ENCODE measurements at regions not wholly inside any gene's neighbourhood (a gene's known extent, or its start where the extent isn't known, plus 50 kb on each side); places are given as distances from the start of the nearest gene placed in this dataset.
"Not testable (repeated sequence)": the region's sequence is repeated elsewhere in the genome, so short reads cannot be mapped to it uniquely, and the experiment has no call there.

DNA sequence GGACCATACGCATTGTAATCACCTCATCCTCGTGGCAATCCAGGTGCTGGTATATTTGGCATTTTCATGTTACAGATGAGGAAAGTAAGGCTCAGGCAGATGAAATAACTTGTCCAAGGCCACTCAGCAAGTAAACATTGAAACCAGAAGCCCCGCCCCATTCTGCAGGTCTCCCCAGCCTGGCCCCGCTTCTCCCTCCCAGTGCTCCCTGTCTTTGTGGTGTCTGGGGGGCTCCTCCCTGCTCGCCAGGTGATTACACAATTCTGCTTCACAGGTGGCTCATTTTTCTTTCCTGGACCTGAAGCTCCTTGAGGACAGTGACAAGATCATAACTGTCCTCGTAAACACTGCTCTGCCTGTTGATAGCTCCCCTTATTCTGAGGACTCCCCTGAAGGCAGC is 531.5 kb upstream of the B3GAT1 start:
- no peak for DNase-seq

DNA sequence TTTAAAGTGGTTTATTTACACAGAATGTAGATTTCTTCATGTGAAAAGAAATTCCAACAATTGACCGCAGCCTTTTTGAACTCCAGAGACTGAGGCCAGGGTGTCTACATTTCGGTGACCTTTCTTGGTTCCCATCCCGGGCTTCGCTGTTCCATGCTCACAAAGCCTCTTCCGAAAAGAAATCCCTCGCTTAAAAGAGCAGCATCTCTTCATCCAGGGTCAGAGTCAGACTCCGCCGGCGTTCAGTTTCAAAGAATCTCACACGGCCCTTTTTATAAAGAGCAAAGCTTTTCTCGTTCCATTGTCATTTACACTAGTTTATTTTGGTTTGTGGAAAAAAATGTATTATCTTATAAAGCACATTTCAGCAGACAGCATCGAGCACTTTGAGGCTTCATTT is 530.6 kb upstream of the B3GAT1 start:
- no peak for DNase-seq

- not testable (repeated sequence) for DNase-seq
Measured at GRCh38 chr11:134941936-134942600, 530.0 kb upstream of the B3GAT1 start.

DNA sequence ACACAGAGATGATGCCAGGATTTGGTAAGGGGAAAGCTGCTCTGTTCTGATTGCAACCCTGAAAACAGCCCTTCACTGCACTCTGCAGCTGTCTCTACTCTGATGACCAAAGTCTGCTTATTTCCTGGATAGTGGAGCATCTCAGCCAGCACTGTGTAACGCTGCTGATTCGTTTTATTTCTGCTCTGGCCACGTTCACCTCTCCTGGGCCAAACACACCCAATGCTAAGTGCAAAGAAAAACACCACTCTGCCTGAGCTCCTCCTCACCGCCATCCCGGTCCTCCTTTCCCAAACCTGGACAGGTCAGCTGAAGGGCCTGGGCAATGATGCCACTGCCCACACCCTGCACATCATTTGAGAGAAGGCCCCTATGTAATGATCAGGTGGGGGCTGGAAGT is 529.3 kb upstream of the B3GAT1 start:
- no peak for DNase-seq

DNA sequence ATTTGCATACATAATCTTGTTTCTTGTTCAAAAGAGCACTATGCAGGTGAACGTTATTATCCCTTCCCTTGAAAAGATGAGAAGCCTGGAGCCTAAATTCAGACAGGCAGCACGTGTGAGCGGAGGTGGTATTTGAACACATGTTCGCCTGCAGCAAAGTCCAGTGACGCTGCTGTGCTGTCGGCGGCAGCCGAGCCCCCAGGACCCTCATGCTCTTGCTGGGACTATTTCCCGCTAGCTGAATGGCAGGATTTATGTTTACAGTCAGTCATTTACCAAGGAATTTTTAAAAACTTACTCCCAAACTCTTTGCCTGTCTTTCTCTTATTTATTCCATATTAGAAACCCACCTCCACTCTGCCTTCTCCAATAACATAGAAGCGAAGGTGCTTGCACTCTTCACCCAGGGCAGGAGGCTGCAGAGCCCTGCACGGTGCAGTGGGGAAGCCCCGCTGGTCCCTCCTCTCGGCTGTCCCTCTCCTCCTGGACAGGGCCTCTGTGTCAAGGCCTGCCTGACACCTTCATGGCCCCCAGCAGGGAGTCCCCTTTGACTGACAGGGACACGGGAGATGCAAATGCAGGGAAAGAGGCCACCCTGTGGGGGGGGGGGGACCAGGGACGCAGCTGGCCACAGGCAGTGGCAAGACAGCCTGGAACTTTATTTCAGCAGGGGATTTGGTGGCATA is 528.5 kb upstream of the B3GAT1 start:
- DNase-seq = no peak

DNA sequence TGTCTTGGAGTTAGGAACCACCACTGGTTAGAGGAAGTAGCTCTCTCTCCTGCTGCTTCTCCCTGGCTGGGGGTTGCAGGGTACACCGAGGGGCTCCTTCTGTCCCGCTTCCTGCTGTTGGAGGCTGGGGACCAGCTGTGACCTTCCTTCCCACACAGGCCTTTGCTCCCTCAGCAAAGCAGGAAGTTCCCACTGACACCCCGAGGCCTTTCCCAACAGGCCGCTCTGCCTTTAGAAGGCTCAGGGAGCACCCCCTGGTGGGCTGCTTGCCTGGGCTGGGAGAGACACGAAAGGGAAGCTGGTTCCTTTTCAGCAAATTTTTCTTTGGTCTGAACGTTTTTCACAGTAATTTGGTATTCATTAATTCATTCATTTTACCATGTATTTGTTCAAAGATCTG is 527.9 kb upstream of the B3GAT1 start:
- DNase-seq = peak in 3 of 4 experiments; percentile 9 to 25 (median 20)

DNA sequence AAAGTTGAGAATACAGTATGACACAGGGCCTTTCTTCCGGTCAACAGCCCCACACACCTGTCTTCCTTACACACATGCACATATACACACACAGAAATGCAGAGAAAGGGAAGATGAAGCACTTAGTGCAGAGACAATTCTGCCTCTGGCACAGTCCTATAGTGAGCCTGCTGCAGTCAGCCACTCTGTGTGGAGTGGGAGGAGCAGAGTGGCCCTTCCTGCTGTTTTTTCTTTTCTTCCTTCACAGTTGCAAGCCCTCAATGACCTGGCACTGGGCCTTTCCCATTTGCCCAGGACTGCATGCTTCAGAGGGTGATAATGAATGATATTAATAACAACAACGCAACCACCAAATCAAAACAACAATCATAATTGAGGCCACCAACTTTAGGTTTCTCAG is 527.0 kb upstream of the B3GAT1 start:
- no peak for DNase-seq

- no peak for DNase-seq
Measured at GRCh38 chr11:134938212-134938611, 526.2 kb upstream of the B3GAT1 start.

DNA sequence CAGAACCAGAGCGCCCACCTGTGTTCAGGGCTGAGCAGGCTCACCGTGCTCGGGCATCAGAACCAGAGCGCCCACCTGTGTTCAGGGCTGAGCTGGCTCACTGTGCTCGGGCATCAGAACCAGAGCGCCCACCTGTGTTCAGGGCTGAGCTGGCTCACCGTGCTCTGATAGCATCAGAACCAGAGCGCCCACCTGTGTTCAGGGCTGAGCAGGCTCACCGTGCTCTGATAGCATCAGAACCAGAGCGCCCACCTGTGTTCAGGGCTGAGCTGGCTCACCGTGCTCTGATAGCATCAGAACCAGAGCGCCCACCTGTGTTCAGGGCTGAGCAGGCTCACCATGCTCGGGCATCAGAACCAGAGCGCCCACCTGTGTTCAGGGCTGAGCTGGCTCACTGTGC is 525.2 kb upstream of the B3GAT1 start:
- not testable (repeated sequence) for DNase-seq

- DNase-seq = no peak
Measured at GRCh38 chr11:134932761-134933160, 520.7 kb upstream of the B3GAT1 start.

DNA sequence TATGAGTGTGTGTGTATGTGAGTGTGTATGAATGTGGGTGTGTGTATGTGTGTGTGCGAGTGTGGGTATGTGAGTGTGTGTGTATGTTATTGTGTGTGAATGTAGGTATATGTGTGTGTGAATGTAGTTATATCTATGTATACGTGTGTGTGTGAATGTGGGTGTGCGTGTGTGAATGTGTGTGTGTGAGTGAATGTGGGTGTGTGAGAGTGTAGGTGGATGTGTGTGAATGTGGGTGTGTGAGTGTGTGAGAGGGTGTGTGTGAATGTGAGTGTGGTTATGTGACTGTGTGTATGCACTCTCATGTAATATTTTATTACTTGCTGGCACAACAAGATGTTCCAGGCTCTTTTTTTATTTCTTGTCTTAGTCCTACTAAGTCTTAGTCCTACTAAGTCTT is 513.4 kb upstream of the B3GAT1 start:
- no peak for DNase-seq

DNA sequence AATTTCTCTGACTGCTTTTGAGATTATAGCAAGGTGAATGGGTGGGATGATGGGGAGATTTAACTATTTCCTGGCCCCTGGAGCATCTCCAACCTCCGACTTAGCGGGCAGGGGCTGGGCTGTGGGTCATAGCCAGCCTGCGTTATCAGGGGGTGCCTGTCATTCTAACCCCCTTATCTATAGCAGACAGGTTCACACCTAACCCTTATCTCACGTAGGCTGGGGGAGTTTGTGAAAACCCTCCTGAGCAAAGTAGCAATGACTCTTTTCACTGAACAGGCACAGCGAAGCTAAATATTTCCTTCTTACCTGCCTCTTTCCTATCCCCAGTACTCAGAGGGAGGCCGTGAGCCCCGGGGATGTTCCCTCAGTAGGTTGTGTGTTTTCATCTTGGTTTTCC is 511.4 kb upstream of the B3GAT1 start:
- DNase-seq = no peak

GRCh38 chr11:134921938-134922337 is 509.9 kb upstream of the B3GAT1 start:
- no peak for DNase-seq

DNA sequence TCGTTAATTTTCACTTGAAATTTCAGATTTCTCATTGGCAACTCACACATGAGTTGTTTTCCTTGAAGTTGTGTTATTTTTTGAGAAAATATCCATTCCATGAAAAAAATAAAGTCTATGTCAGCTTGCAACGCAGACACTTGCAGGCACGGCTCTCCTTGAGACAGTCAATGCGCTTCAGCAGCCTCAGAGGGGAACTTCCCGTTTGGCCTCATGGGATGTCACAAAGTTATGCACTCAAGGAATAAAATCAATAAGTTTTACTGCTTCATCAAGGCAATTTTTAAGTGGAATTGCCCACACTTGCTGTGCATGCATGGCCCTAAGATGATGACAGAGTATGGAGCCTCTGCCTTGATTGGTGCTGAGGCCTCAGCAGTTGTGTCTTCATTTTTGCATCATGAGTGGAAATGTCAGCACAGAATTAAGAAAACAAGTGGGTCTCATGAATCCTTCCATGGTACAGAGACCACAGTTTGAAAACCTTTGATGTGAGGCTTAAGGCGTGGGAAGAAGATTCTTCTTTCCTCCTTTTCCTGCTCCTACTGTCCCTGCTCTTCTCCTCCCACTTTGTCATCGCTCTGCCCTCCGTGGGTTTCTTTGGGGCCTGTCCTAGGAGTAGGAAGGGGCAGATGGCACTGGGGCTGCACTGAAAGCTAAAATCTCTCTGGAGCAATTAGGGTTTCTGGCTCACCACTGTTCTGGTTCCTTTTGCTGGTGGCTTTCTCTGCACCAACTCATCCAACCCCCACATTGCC is 509.0 kb upstream of the B3GAT1 start:
- DNase-seq = no peak

- no peak for DNase-seq
Measured at GRCh38 chr11:134916421-134917213, 504.6 kb upstream of the B3GAT1 start.

- DNase-seq = no peak
Measured at GRCh38 chr11:134915881-134916280, 503.8 kb upstream of the B3GAT1 start.

DNA sequence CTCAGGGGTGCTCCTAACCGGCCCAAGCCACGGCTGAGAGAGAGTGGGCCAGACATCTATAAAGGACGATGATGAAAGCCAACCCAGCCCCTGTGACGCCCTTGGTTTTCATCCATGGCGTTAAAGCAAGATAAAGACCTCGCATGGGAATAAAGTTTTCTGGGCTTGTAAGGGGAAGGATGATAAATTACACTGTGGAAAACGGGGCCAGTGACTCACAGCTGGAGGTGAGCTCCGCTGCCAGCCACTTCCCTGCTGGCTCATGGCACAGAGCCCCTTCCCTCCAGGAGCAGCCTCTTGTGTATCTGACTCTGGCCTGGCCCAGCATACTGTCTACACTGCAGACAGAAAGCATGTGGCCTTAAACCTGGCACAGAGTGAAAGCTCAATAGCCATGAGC is 503.2 kb upstream of the B3GAT1 start:
- no peak for DNase-seq

DNA sequence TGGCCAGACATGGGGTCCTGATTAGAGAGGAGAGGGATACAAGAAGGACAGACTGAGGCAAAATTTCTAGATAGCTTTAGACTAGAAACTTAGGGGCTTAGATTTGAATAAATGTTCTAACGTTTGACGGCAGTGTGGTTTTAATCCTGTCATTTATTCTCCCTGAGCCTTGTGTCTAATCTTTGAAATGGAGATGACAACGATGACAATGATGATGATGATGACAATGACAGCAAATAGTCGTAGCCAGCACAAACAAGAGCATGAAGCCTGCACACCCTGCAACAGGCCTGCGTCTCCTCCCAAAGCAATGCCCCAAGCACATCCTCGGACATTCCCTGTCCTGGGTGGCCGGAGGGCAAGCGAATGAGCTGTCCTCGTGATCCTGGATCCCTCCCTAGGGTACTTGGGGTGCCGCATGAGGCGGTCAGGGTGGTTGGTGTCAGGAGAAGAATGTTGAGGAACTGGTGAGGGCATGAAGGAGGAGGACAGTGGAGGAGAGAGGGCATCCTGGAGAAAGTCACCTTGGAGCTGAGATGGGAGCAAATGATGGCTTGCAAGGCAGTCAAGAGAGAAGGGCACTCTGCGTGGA is 502.1 kb upstream of the B3GAT1 start:
- DNase-seq = no peak

- no peak for DNase-seq
Measured at GRCh38 chr11:134913391-134913790, 501.3 kb upstream of the B3GAT1 start.

DNA sequence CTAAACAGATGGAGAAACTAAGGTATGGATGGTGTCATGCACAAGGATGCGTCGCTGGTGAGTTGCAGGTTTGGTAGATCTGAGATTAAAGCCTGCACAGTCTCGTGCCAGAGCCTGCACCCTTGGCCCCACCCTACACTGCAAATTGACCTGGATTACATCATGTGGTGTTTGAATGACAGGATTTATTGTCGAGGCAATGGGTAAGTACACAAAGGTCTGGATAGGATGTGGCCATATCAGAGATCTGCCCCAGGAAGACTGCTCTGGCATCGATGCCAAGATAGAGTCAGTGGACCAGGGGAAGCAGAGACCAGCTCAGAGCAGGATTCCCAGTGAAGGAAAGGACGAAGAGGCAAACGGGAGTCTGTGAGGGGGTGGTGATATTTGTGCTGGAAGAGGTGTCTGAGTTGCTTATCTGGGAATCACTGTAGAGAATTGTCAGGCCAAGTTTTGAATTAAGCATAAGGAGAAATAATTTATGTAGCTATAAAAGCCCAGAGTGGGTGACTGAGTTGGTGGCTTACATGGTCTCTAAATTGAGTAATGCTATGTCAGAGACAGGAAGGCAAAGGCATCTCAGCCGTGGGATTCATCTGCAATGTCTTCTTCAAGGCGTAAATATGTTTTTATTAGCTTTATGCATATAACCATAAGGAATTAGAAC is 499.6 kb upstream of the B3GAT1 start:
- DNase-seq = no peak

DNA sequence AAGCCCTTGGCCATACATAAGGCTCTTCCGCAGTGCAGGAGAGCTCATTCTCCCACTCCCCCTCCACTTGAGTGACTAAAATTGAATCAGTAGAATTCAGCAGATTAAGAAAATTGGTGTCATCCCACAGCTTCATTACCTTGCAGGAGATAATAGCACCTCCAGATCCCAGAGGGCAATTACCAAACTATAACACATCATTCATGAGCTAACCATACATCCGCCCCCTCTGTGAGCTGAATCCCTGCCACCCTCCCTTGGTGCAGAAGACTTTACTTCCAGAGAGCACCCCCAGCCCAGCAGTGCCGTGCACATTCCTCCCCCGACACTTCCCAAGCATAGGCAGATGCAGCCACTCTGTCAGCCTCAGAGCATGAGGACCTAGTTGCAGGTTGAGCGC is 496.5 kb upstream of the B3GAT1 start:
- DNase-seq = no peak

GRCh38 chr11:134907636-134908035 is 495.6 kb upstream of the B3GAT1 start:
- no peak for DNase-seq

Data from suppressor macrophage (primary cell).